Tibial nerve (tissue), 4 donors: ENCODE measurements at regions not wholly inside any gene's neighbourhood (a gene's known extent, or its start where the extent isn't known, plus 50 kb on each side); places are given as distances from the start of the nearest gene placed in this dataset.

Source experiments
- DNase-seq, 2 donors: peaks; one replicate each; pipeline ENCODE4 v3.0.0-alpha.2; 2019; ENCODE audit warnings: low spot score in 2 of 2
- H3K27ac ChIP-seq, 4 donors: fragments of 200-600 bp; sonication (generic) in 3 of 4; one replicate each; pipeline ENCODE4 v1.5.1; 2017 to 2019; ENCODE audit warnings: mild to moderate bottlenecking in 1 of 4
- H3K27me3 ChIP-seq, 2 donors: fragments of 200-600 bp; sonication (generic) in 1 of 2; one replicate each; pipeline versions ENCODE4 v1.5.1 to v1.6.0; 2017 to 2019
- H3K36me3 ChIP-seq, 3 donors: fragments of 200-600 bp; sonication (generic); one replicate each; pipeline ENCODE4 v1.5.1; 2018 to 2019
- H3K4me1 ChIP-seq, 4 donors: fragments of 200-600 bp; sonication (generic) in 3 of 4; one replicate each; pipeline ENCODE4 v1.5.1; 2017 to 2019
- H3K4me3 ChIP-seq, 4 donors: fragments of 200-600 bp; sonication (generic) in 3 of 4; one replicate each; pipeline ENCODE4 v1.5.1; 2017 to 2019; ENCODE audit warnings: mild to moderate bottlenecking in 1 of 4, moderate library complexity in 1 of 4
- H3K9me3 ChIP-seq, 4 donors: fragments of 200-600 bp; sonication (generic) in 3 of 4; one replicate each; pipeline ENCODE4 v1.5.1; 2017 to 2019
- EP300 ChIP-seq, 2 donors: sonication (generic); formaldehyde crosslinking; IDR thresholded peaks; one replicate each; pipeline ENCODE4 v1.6.1; 2017; ENCODE audit warnings: antibody characterized with exemption in 2 of 2, mild to moderate bottlenecking in 1 of 2
- POLR2A ChIP-seq, 2 donors: fragments of 450-650 bp; IDR thresholded peaks; one replicate each; pipeline ENCODE4 v1.6.1; 2017; ENCODE audit warnings: antibody characterized with exemption in 2 of 2, mild to moderate bottlenecking in 2 of 2, moderate library complexity in 2 of 2
- WGBS, 2 donors: methylation state at CpG; one replicate each; pipeline ENCODE4 v1.1.5; 2018; 5-methylcytosine and 5-hydroxymethylcytosine counted together
- TF ChIP-seq, protein P1 (sequence below), 5 experiments: fragments of 200-600 bp in 3 of 5; fragments of 450-650 bp in 2 of 5; sonication (generic) in 3 of 5; IDR thresholded peaks; one replicate each; pipeline ENCODE4 v1.5.1; 2016 to 2019; ENCODE audit warnings: antibody characterized with exemption in 5 of 5, mild to moderate bottlenecking in 3 of 5, moderate library complexity in 2 of 5

- H3K27me3 ChIP-seq, result no peaks in the 10 kb centered on the region
- 43 to 88% methylated on average over 1 of the region's 1 CpG for WGBS, 2 donors
- TF ChIP-seq POLR2A (IDR thresholded peaks at IDR 0.05) (no peak), EP300 (IDR thresholded peaks at IDR 0.05) (no peak)
- TF ChIP-seq, protein P1, sequence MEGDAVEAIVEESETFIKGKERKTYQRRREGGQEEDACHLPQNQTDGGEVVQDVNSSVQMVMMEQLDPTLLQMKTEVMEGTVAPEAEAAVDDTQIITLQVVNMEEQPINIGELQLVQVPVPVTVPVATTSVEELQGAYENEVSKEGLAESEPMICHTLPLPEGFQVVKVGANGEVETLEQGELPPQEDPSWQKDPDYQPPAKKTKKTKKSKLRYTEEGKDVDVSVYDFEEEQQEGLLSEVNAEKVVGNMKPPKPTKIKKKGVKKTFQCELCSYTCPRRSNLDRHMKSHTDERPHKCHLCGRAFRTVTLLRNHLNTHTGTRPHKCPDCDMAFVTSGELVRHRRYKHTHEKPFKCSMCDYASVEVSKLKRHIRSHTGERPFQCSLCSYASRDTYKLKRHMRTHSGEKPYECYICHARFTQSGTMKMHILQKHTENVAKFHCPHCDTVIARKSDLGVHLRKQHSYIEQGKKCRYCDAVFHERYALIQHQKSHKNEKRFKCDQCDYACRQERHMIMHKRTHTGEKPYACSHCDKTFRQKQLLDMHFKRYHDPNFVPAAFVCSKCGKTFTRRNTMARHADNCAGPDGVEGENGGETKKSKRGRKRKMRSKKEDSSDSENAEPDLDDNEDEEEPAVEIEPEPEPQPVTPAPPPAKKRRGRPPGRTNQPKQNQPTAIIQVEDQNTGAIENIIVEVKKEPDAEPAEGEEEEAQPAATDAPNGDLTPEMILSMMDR (IDR thresholded peaks at IDR 0.05), result no peak
- DNase-seq, result no peak
- no peaks in the 10 kb centered on the region for H3K36me3 ChIP-seq
- peaks cover 0 to 24% (median 0%) of the 10 kb centered on the region in 4 donors for H3K9me3 ChIP-seq
- no peak overlapping the region for H3K4me3 ChIP-seq
- no peak overlapping the region for H3K27ac ChIP-seq
- H3K4me1 ChIP-seq, result no peaks in the 10 kb centered on the region
Measured at GRCh38 chr11:23997356-23997755, 499.5 kb upstream of the LUZP2 start.

GRCh38 chr11:24005202-24005876 lies 491.5 kb upstream of the LUZP2 start:
- no peak overlapping the region for H3K4me3 ChIP-seq
- no peak overlapping the region for H3K27ac ChIP-seq
- H3K36me3 ChIP-seq, result no peaks in the 10 kb centered on the region
- no peak for TF ChIP-seq EP300 (IDR thresholded peaks at IDR 0.05)
- TF ChIP-seq, protein P1 (IDR thresholded peaks at IDR 0.05), result no peak
- TF ChIP-seq POLR2A (IDR thresholded peaks at IDR 0.05), result no peak
- H3K9me3 ChIP-seq, result peaks cover 0 to 6% (median 0%) of the 10 kb centered on the region in 4 donors
- H3K27me3 ChIP-seq, result no peaks in the 10 kb centered on the region
- no peaks in the 10 kb centered on the region for H3K4me1 ChIP-seq
- DNase-seq, result no peak

DNA sequence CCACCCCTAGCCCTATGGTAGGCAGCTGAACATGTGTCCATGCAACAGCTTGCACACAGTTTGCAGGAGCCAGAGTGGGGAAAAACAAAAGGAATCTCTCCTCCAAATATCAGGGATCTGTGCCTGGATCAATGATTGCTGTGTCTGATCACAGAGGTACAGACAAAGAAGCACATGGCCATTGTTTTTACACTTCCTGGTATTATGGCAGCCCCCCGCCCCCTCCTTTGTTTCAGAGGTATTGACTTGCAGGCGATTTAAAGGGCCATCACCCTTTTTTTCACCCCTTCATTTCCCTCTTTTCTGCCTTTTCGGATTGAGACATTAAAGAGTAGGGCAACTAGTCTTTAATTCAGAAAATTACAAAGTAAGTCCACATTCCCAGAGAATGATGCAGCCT lies 453.0 kb upstream of the LUZP2 start:
- WGBS, 2 donors, result 66 to 81% methylated on average over 3 of the region's 3 CpGs
- no peak for DNase-seq
- TF ChIP-seq POLR2A (IDR thresholded peaks at IDR 0.05), result no peak
- no peak for TF ChIP-seq EP300 (IDR thresholded peaks at IDR 0.05)
- TF ChIP-seq, protein P1 (IDR thresholded peaks at IDR 0.05), result no peak
- no peaks in the 10 kb centered on the region for H3K27me3 ChIP-seq
- no peaks in the 10 kb centered on the region for H3K4me1 ChIP-seq
- H3K36me3 ChIP-seq, result no peaks in the 10 kb centered on the region
- H3K27ac ChIP-seq, result no peak overlapping the region
- no peak overlapping the region for H3K4me3 ChIP-seq
- peaks cover 0 to 7% (median 0%) of the 10 kb centered on the region in 4 donors for H3K9me3 ChIP-seq

DNA sequence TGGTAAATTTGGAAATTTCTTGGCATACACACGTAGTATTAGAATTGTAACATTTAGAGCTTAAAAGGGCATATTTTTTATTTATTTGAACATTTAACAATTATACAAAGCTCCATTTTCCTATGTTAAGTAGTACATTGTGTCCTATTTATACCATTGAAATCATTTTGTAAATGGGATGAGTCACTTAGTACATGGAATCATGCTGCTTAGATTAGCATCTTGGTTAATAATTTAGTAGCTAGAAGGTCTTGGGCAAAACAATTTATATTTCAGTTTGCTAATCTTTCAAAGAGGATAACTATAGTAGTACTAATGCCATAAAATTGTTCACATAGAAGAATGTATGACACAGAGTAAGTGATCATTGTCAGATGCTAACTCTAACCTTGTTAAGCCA lies 450.1 kb upstream of the LUZP2 start:
- Histone ChIP-seq H3K9me3 (peaks cover 0 to 7% (median 0%) of the 10 kb centered on the region in 4 donors), H3K36me3 (no peaks in the 10 kb centered on the region), H3K4me1 (no peaks in the 10 kb centered on the region), H3K4me3 (no peak overlapping the region), H3K27ac (no peak overlapping the region), H3K27me3 (no peaks in the 10 kb centered on the region)
- WGBS, 2 donors, result 58 to 67% methylated on average over 1 of the region's 1 CpG
- DNase-seq, result no peak
- TF ChIP-seq, protein P1 (IDR thresholded peaks at IDR 0.05), result no peak
- TF ChIP-seq POLR2A (IDR thresholded peaks at IDR 0.05), result no peak
- TF ChIP-seq EP300 (IDR thresholded peaks at IDR 0.05), result no peak

DNA sequence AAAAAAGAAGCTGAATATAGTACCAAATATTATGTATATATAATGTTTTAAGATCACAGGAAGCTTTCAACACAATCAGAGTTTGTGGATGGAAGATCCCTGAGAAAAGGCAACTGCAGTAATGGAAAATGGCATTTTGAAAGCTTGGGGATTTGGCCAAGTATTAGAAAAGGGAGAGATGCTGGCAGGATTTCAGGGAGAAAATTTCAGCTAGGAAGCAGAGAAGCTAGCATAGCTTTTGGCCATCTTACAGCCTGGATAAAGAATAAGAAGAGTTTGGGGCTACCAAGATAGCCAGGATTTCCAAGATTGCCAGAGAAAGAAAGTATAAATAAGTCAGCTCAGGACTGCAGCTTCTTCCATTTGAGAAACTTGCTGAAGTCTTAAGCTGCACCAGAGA lies 440.8 kb upstream of the LUZP2 start:
- Histone ChIP-seq H3K9me3 (no peaks in the 10 kb centered on the region), H3K36me3 (no peaks in the 10 kb centered on the region), H3K4me3 (no peak overlapping the region), H3K4me1 (no peaks in the 10 kb centered on the region), H3K27me3 (no peaks in the 10 kb centered on the region), H3K27ac (no peak overlapping the region)
- no peak for DNase-seq
- TF ChIP-seq EP300 (IDR thresholded peaks at IDR 0.05) (no peak), POLR2A (IDR thresholded peaks at IDR 0.05) (no peak)
- TF ChIP-seq, protein P1 (IDR thresholded peaks at IDR 0.05), result no peak
